HepG2 (cell line): ENCODE measurements at regions not wholly inside any gene's neighbourhood (a gene's known extent, or its start where the extent isn't known, plus 50 kb on each side); places are given as distances from the start of the nearest gene placed in this dataset.

Source experiments
- ATAC-seq: fragments of 200-7000 bp; cut with Tn5 transposase; 3 replicates; pipeline ENCODE4 v1.9.1; 2020; ENCODE audit warnings: mild to moderate bottlenecking, moderate library complexity
- BruUV-seq: library from RNA; stranded (reverse); fragments of 400-500 nt; replicated peaks from 2 replicates; lab custom pipeline; 2021; lab: Mats Ljungman, UMichigan
- CTCF ChIA-PET: fragments of 300-600 bp; formaldehyde crosslinking; extraction: SDS; loops from one replicate; lab custom pipeline; 2021; ENCODE audit warnings: low total read pairs, inconsistent platforms, low intra/inter-chr PET ratio; lab: Yijun Ruan, JAX
- POLR2A ChIA-PET: fragments of 350-600 bp; sonication (Branson Sonifier 250); formaldehyde crosslinking; loops from one replicate; lab custom pipeline; 2020; ENCODE audit warnings: antibody characterized with exemption, inconsistent platforms; lab: Yijun Ruan, JAX
- DNase-seq: peaks from one replicate; pipeline ENCODE4 v3.0.0-alpha.2; 2015; ENCODE audit warnings: low spot score
- FAIRE-seq: peaks from 3 replicates; lab custom pipeline; 2011; peaks lifted over from hg19 to GRCh38; lab: Jason Lieb, UNC
- H2AFZ ChIP-seq: one replicate; pipeline ENCODE4 v1.6.1; 2011; ENCODE audit warnings: low read length, inconsistent platforms
- H3K27ac ChIP-seq: fragments of 300-600 bp; 3 replicates; pipeline ENCODE4 v1.8.0; 2011; ENCODE audit warnings: mixed run types, mild to moderate bottlenecking, mixed read lengths, low read length, inconsistent platforms; ENCODE audit not compliant: insufficient read depth; ENCODE audit errors: extremely low read length
- H3K27me3 ChIP-seq, 2 experiments: fragments of 200-600 bp in 1 of 2; 2 replicates in 1 of 2; 3 replicates in 1 of 2; pipeline versions ENCODE4 v1.6.0 to v1.8.0; 2011; ENCODE audit warnings: low read length in 2 of 2, mild to moderate bottlenecking in 2 of 2, moderate library complexity in 2 of 2, inconsistent platforms in 1 of 2; ENCODE audit not compliant: insufficient read depth in 2 of 2, control insufficient read depth in 1 of 2
- H3K36me3 ChIP-seq, 2 experiments: fragments of 200-600 bp in 1 of 2; replicated peaks in 1 of 2; 2 replicates in 1 of 2; 3 replicates in 1 of 2; pipeline versions ENCODE4 v1.5.1 to v1.8.0; 2011; ENCODE audit warnings: low read length in 2 of 2, inconsistent platforms in 1 of 2; ENCODE audit not compliant: insufficient read depth in 2 of 2, control insufficient read depth in 1 of 2
- H3K4me1 ChIP-seq: 2 replicates; pipeline ENCODE4 v1.5.1; 2012; ENCODE audit warnings: low read length, inconsistent platforms; ENCODE audit not compliant: insufficient read depth
- H3K4me2 ChIP-seq: 2 replicates; pipeline ENCODE4 v1.6.0; 2011; ENCODE audit warnings: low read depth, low read length, inconsistent platforms
- H3K4me3 ChIP-seq, 3 experiments: fragments of 200-600 bp in 1 of 3; sonication (generic), shearing (Covaris generic) in 1 of 3; replicated peaks in 1 of 3; 2 replicates each; pipeline ENCODE4 v1.5.1; 2011 to 2016; ENCODE audit warnings: low read length in 3 of 3, inconsistent platforms in 2 of 3, low read depth in 2 of 3, mild to moderate bottlenecking in 2 of 3, control low read depth in 1 of 3, mixed read lengths in 1 of 3; ENCODE audit not compliant: insufficient read depth in 1 of 3
- H3K79me2 ChIP-seq: one replicate; pipeline ENCODE4 v1.6.1; 2011; ENCODE audit warnings: low read length, inconsistent platforms; ENCODE audit not compliant: insufficient read depth
- H3K9ac ChIP-seq: 2 replicates; pipeline ENCODE4 v1.6.0; 2011; ENCODE audit warnings: mild to moderate bottlenecking, low read depth, low read length, inconsistent platforms; ENCODE audit not compliant: insufficient read depth
- H3K9me3 ChIP-seq: 2 replicates; pipeline ENCODE4 v1.5.1; 2012; ENCODE audit warnings: mild to moderate bottlenecking, low read length
- H4K20me1 ChIP-seq: 2 replicates; pipeline ENCODE4 v1.6.0; 2011; ENCODE audit warnings: inconsistent platforms, mild to moderate bottlenecking, low read length, moderate library complexity; ENCODE audit not compliant: insufficient read depth
- HNF1A ChIP-seq, 2 experiments: sonication (generic) in 1 of 2; formaldehyde crosslinking in 1 of 2; IDR thresholded peaks; 2 replicates each; pipeline versions ENCODE4 v1.4.0 to v1.6.1; 2016 to 2020; ENCODE audit warnings: borderline replicate concordance in 1 of 2, low read depth in 1 of 2, mild to moderate bottlenecking in 1 of 2, missing genetic modification reagents in 1 of 2
- MEIS1 ChIP-seq: sonication (generic); formaldehyde crosslinking; IDR thresholded peaks from 2 replicates; pipeline ENCODE4 v1.9.0; 2021; ENCODE audit warnings: mild to moderate bottlenecking, missing genetic modification reagents, moderate library complexity, borderline replicate concordance
- RBAK ChIP-seq: sonication (generic); formaldehyde crosslinking; IDR thresholded peaks from 2 replicates; pipeline ENCODE4 v1.5.1; 2020; ENCODE audit warnings: mild to moderate bottlenecking, missing genetic modification reagents
- RXRB ChIP-seq: IDR thresholded peaks from 2 replicates; pipeline ENCODE4 v1.6.1; 2016; ENCODE audit warnings: borderline replicate concordance, missing genetic modification reagents, missing compliant biosample characterization
- ZFP36L1 ChIP-seq: sonication (generic); formaldehyde crosslinking; IDR thresholded peaks from 2 replicates; pipeline ENCODE4 v1.8.0; 2022; ENCODE audit warnings: mild to moderate bottlenecking, missing genetic modification reagents, moderate library complexity
- ZFX ChIP-seq: sonication (generic); formaldehyde crosslinking; IDR thresholded peaks from 2 replicates; pipeline ENCODE4 v1.4.0; 2020; ENCODE audit warnings: mild to moderate bottlenecking, low read depth, missing genetic modification reagents, moderate library complexity
- ZNF496 ChIP-seq: sonication (generic); formaldehyde crosslinking; IDR thresholded peaks from 2 replicates; pipeline ENCODE4 v1.8.1; 2023; ENCODE audit warnings: mild to moderate bottlenecking, moderate library complexity, missing genetic modification reagents; ENCODE audit not compliant: insufficient replicate concordance
- WGBS: methylation state at CpG from one replicate; pipeline ENCODE4 v1.1.6; 2017; ENCODE audit warnings: low lambda C conversion rate; 5-methylcytosine and 5-hydroxymethylcytosine counted together
- in situ Hi-C: cut with HindIII; loops from 2 replicates; pipeline ENCODE4 v1.10.0; 2017; ENCODE audit warnings: low pct_unique_long_range_greater_than_20kb; ENCODE audit not compliant: extremely low pct_ligation_motif_present
- intact Hi-C: fragments of 100-400 bp; cut with micrococcal nuclease; formaldehyde crosslinking; loops from one replicate; pipeline ENCODE4 v1.10.0; 2022; ENCODE audit not compliant: unreplicated experiment

- TF ChIP-seq HNF1A (IDR thresholded peaks at IDR 0.05; ENCODE audit: low read depth), result no peak
- TF ChIP-seq HNF1A (CRISPR knock-in tag; IDR thresholded peaks at IDR 0.05; ENCODE audit: borderline replicate concordance), result no peak
These were observed 334.3 kb downstream of the ICE1 start (continued) for GRCh38 chr5:5756762-5757161.

GRCh38 chr5:5755888-5756287 is 333.4 kb downstream of the ICE1 start:
- ChIA-PET POLR2A (no interaction called here), CTCF (no interaction called here)
- no peaks in the 10 kb centered on the region for H3K4me1 ChIP-seq
- H3K4me3 ChIP-seq, result no peak overlapping the region
- BruUV-seq, result no TSS peak
- no peaks in the 10 kb centered on the region for H4K20me1 ChIP-seq
- in situ Hi-C loops, result no loop called here
- WGBS, result 41% methylated on average over 2 of the region's 2 CpGs
- no peak overlapping the region for H2AFZ ChIP-seq
- FAIRE-seq (no peak), ATAC-seq (no peak), DNase-seq (no peak)
- H3K27me3 ChIP-seq, result no peaks in the 10 kb centered on the region; a peak in 1 of 5 replicates
- H3K9me3 ChIP-seq, result no peaks in the 10 kb centered on the region
- no peak overlapping the region for H3K4me2 ChIP-seq
- no peaks in the 10 kb centered on the region for H3K36me3 ChIP-seq
- H3K79me2 ChIP-seq, result no peaks in the 10 kb centered on the region
- no peak overlapping the region for H3K27ac ChIP-seq
- TF ChIP-seq RBAK (no peak), ZFP36L1 (CRISPR knock-in tag) (no peak), ZFX (CRISPR knock-in tag) (no peak), RXRB (CRISPR knock-in tag) (no peak), ZNF496 (CRISPR knock-in tag) (no peak), MEIS1 (CRISPR knock-in tag) (no peak)
- intact Hi-C loops, result no loop called here
- H3K9ac ChIP-seq, result no peak overlapping the region
